GM10248 (cell line): ENCODE measurements at regions not wholly inside any gene's neighbourhood (a gene's known extent, or its start where the extent isn't known, plus 50 kb on each side); places are given as distances from the start of the nearest gene placed in this dataset.

Experiments used
- CTCF ChIA-PET: fragments of 300-600 bp; sonication (Branson Sonifier 250); formaldehyde crosslinking; extraction: SDS; loops from one replicate; lab custom pipeline; 2021; ENCODE audit warnings: antibody characterized with exemption; lab: Yijun Ruan, JAX
- POLR2A ChIA-PET: fragments of 350-650 bp; sonication (Branson Sonifier 250); formaldehyde crosslinking; extraction: SDS; loops from one replicate; lab custom pipeline; 2020; ENCODE audit warnings: antibody characterized with exemption; lab: Yijun Ruan, JAX
- DNase-seq: peaks from one replicate; pipeline ENCODE4 v3.0.0; 2012; ENCODE audit errors: extremely low spot score
- TF ChIP-seq, protein P1 (sequence below): IDR thresholded peaks from 2 replicates; pipeline ENCODE4 v1.5.1; 2012; ENCODE audit warnings: mild to moderate bottlenecking, low read depth; ENCODE audit errors: extremely low read depth, missing control alignments, control extremely low read depth

DNA sequence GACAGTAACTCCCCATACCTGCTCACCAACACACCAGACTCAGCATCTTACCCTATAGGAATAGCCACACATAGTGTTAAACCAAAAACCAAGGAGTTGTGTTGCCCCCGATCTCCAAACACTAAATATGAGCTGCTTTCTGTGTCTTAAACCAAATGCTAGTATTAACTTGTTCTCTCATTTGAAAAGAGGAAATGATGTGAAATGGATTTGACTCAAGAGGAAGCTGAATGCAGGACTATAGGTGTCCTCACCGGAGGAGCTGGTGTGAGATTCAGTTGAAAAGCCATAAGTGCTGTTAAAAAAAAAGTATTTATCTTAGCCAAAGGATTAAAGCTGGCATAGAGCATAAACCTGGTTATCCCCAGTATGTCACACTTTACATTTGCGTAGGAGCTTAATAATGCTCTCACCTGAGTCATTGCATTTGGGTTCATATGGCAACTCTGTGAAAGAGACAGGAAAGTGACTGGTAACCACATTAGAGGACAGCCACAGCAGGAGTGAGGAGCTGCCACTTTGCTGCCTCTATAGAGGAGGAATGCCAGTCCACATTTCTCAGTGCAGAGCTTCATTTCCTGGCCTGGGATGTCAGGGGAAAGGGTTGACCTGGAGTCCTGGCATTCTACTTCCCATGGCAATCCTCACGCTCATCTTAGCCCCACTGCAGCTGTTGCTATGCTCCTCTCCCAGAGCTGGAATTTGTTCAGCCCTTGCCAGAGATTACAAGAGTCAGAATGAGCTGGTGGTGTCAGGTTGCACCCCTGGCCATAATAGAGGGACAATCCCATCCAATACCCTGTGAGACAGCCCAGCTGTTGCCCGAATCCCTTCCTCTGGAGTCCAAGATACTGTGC is 143.3 kb upstream of the ANKFN1 start:
- CTCF ChIA-PET, result interaction anchor here (1.0 to 1.7 kb wide), 4 partner anchors 14 to 42 kb away, joined by 3 to 4 read pairs (median 4); no protein-coding TSS in a partner anchor
- TF ChIP-seq, protein P1, sequence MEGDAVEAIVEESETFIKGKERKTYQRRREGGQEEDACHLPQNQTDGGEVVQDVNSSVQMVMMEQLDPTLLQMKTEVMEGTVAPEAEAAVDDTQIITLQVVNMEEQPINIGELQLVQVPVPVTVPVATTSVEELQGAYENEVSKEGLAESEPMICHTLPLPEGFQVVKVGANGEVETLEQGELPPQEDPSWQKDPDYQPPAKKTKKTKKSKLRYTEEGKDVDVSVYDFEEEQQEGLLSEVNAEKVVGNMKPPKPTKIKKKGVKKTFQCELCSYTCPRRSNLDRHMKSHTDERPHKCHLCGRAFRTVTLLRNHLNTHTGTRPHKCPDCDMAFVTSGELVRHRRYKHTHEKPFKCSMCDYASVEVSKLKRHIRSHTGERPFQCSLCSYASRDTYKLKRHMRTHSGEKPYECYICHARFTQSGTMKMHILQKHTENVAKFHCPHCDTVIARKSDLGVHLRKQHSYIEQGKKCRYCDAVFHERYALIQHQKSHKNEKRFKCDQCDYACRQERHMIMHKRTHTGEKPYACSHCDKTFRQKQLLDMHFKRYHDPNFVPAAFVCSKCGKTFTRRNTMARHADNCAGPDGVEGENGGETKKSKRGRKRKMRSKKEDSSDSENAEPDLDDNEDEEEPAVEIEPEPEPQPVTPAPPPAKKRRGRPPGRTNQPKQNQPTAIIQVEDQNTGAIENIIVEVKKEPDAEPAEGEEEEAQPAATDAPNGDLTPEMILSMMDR, result no peak
- POLR2A ChIA-PET, result no interaction called here
- no peak for DNase-seq

DNA sequence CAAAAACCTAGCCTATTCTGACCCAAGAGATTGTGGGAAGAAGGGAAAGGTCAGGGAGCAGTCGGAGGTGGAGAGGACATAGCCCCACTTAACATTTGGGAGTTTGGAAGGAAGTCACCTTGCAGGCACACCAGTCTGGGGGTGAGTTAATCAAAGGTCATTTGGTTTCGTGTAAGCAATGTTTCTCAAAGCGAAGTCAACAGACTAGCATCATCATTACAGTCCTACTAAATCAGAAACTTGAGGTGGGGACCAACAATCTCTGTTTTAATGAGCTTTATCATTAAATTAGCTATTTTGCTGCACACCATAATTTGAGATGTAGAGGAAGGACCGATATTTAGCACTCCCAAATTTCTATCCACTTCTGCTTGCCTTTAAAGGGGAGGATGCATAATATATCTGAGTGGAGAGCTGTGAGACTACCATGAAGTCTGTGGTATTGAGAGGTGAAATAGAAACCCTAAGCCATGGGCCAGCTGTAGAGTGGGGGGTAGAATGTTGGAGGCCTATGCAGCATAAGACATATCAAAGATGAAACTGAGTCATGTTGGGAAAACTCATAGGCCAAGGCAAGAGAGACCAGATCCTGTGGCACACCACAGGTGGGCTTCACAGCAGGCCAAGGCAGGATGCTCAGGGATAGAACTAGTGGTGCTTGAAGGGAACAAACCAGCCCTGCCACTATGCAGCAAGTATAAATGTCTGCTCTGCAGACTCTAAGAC is 141.7 kb upstream of the ANKFN1 start:
- TF ChIP-seq, protein P1, result no peak
- no peak for DNase-seq
- POLR2A ChIA-PET, result no interaction called here
- CTCF ChIA-PET, result no interaction called here

DNA sequence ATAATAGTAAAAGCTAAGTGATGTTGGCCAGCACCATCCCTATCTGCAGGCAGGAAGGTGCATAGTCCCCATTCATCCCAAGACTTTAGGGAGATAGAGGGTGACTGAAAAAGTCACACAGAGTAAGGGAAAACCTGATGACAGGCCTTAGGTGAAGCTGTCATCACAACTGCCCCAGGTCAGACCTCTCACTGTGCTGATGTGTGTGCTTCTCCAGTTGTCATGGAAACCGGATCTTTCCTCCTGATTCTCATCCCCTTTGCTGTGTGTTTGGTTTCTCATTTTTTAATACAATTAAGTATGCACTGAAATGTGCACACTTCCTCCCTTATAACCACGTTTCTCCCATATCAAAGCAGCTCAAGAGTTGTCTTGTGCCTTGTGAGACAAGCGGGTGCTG is 135.1 kb upstream of the ANKFN1 start:
- ChIA-PET CTCF (interaction anchor here (1.0 kb wide), 1 partner anchor 11 kb away, joined by 4 read pairs; no protein-coding TSS in a partner anchor), POLR2A (no interaction called here)
- TF ChIP-seq, protein P1, result no peak
- no peak for DNase-seq

DNA sequence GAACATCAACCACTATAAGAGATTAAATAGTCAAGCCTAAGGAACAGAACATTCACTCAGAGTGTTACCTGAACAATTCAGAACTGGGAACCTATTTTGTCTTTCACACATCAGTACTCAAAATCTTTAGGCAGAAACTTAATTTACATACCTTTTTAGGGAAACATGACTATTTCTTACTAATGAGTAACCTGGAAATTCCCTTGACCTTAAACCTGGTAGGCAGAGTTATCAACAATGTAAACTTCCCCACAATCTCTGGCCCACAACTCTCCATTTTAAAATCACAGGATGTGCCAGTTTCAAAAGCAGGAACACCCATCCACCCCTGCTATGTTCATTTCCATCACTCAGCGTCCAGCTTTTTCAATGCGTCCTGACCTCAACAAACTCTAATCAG is 132.9 kb upstream of the ANKFN1 start:
- no peak for DNase-seq
- TF ChIP-seq, protein P1, result no peak
- POLR2A ChIA-PET, result no interaction called here
- CTCF ChIA-PET, result no interaction called here

DNA sequence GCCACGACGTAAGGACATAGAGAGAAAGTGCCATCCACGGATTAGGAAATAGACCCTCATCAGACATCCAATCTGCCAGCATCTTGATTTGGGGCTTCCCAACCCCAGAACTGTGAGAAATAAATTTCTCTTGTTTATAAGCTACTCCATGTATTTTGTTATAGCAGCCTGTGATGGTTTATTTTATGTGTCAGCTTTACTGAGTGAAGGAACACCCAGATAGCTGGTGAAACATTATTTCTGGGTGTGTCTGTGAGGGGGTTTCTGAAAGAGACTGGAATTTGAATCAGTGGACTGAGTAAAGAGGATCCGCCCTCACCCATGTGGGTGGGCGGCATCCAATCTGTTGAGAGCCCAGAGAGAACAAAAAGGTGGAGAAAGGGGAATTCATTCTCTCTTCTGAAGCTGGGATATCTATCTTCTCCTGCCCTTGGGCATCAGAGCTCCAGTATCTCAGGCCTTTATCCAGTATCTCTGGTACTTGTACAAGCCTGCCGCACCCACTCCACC is 131.5 kb upstream of the ANKFN1 start:
- no peak for DNase-seq
- TF ChIP-seq, protein P1, result no peak
- ChIA-PET POLR2A (no interaction called here), CTCF (no interaction called here)

DNA sequence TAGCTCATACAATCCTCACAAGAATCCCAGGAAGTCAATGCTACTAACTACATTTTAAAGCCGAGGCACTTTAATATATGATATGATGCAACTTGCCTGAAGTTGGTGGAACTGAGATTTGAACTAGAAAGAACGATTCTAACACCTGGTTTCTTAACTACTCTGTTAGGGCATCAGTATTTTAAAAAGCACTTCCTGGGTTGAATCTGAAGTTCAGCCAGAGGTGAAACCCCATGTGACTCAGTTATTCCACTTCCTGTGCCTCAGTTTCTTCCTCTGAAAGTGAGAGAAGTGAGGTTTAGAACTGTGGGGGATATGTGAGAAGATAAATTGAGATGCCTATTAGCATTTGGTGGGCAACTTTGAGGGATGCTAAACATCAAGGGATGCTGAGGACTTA is 129.4 kb upstream of the ANKFN1 start:
- POLR2A ChIA-PET, result no interaction called here
- no peak for DNase-seq
- TF ChIP-seq, protein P1, result no peak
- CTCF ChIA-PET, result interaction anchor here (2.2 kb wide), 1 partner anchor 14 kb away, joined by 4 read pairs; no protein-coding TSS in a partner anchor
